Testis (tissue), 2 donors: ENCODE measurements at regions not wholly inside any gene's neighbourhood (a gene's known extent, or its start where the extent isn't known, plus 50 kb on each side); places are given as distances from the start of the nearest gene placed in this dataset.

Experiments
- POLR2A ChIP-seq: fragments of 450-650 bp; IDR thresholded peaks from one replicate; pipeline ENCODE4 v1.6.1; 2017; ENCODE audit warnings: antibody characterized with exemption, mild to moderate bottlenecking, moderate library complexity
- TF ChIP-seq, protein P1 (sequence below), 3 experiments: fragments of 450-650 bp in 2 of 3; fragments of 200-600 bp in 1 of 3; sonication (generic) in 1 of 3; IDR thresholded peaks; one replicate each; pipeline ENCODE4 v1.5.1; 2016 to 2019; ENCODE audit warnings: antibody characterized with exemption in 3 of 3, mild to moderate bottlenecking in 2 of 3, moderate library complexity in 1 of 3

DNA sequence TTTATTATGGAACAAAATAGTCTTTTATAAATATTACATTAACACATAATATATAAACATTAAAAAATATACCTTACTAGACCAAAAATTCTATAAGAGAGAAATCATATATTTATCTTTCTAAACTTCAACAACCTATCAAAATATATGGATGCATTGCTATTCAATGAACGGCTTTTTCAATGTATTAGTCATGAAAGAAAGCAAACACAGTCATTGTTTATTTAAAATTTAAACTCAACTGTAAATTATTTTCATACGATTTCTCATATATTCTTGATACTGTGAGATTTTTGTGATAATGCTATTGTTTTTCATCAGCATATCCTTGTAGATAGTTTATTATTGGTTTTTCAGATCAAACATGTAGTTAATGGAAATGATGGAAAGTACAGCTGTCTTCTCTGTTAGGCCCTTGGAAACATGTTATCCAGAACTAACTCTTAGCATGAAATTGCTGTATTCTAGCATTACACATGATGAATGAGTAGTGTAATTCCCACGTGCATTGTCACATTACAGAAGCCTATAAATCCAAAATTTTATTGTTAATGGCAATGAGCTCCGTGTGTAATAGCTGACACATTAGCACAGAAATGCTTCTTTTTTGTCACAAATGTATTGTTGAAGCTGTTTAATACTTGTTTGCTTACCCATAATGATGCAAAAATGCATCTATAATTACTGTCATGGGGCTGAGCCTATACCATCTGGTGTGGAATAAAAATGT, 1639.9 kb downstream of the SLITRK5 start:
- TF ChIP-seq, protein P1, sequence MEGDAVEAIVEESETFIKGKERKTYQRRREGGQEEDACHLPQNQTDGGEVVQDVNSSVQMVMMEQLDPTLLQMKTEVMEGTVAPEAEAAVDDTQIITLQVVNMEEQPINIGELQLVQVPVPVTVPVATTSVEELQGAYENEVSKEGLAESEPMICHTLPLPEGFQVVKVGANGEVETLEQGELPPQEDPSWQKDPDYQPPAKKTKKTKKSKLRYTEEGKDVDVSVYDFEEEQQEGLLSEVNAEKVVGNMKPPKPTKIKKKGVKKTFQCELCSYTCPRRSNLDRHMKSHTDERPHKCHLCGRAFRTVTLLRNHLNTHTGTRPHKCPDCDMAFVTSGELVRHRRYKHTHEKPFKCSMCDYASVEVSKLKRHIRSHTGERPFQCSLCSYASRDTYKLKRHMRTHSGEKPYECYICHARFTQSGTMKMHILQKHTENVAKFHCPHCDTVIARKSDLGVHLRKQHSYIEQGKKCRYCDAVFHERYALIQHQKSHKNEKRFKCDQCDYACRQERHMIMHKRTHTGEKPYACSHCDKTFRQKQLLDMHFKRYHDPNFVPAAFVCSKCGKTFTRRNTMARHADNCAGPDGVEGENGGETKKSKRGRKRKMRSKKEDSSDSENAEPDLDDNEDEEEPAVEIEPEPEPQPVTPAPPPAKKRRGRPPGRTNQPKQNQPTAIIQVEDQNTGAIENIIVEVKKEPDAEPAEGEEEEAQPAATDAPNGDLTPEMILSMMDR (IDR thresholded peaks at IDR 0.05): no peak
- TF ChIP-seq POLR2A: no peak
